DMS79 treated with DMSO at 0.1 percent for 48 hours (cell line): ENCODE measurements at regions not wholly inside any gene's neighbourhood (a gene's known extent, or its start where the extent isn't known, plus 50 kb on each side); places are given as distances from the start of the nearest gene placed in this dataset.
"Not testable (repeated sequence)": the region's sequence is repeated elsewhere in the genome, so short reads cannot be mapped to it uniquely, and the experiment has no call there.

Experiments
- DNase-seq: peaks from one replicate; lab custom pipeline; 2025; lab: John Stamatoyannopoulos, UW

DNA sequence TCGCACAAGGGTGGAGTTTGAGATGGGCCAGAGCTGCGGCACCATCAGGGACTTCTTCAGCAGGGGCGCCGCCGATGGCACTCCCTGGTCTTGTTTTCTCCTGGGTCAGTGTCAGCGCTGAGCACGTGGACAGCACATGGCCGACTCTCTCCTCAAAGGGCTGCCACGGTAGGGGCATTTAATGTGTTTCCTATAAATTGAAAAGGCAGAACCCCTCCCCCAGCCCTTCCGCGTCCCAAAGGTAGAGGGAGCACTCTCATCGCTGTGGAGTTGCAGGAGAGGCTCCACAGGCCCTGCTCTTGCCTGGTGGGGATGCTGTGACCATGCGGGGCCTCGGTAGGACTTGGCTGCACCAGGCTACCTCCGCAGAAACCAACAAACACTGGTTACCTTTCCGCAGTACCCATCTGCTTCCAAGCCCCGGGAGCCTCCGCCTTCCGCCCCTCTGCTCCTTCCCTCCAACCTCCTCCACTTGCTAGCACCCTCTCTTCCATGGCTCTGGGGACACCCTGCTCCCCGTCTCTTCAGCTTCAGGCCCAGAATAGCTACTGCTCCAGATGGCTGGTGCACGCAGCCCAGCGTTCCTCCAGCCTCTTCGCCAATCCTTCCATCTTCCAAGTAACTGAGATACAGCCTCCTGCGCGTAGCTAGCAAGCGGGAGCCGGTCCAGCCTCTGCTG, 166.3 kb upstream of the ADCY1 start:
- no peak for DNase-seq

DNA sequence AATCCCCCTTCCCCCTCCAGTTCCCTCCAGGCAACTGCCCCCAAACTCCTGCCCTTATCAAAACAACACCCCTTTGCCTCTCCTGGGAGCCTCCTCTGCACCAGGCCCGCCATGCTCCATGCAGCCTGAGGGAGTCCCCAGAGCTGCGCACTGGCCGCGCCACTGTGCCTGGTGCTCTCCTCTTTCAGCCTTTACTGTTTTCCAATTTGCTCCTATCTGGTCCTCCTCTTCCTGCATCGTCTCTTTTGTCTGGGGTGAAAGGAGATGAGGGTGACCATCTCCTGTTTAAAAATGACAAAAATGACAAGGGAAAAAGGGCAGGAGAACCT, 165.8 kb upstream of the ADCY1 start:
- DNase-seq, result no peak

DNA sequence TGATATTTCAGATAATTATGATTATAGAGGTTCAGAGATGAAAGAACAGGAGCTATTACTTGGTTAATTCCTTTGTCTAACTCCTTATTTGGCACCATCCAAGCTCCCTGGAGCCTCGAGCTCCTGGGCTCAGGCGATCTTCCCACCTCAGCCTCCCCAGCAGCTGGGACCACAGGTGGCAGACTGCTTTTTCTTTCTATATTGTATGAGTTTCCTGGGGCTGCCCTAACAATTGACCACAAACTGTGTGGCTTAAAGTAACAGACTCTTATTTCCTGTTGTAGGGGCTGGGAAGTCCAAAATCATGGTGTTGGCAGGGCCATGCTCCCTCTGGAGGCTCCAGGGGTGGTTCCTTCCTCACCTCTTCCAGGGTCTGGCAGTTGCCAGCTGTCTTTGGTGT, 163.3 kb upstream of the ADCY1 start:
- no peak for DNase-seq

DNA sequence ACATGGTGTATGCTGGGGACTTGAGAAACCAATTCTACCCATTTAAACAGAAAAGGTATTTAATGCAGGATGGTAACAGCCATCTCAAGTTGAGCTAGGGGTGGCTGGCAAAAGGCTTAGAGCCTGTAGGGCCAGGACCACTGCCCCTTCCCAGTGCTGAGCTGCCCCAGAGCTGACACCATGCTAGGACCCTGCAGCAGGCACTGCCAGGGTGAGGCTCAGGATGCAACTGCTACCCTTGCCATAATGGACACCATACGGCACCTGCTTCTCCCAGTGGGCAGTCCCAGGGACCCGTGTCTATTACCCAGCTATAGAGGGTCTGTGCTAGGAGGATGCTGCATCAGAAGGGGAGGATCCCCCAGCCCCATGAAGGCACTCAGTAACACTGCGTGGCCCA, 160.7 kb upstream of the ADCY1 start:
- DNase-seq, result no peak

DNA sequence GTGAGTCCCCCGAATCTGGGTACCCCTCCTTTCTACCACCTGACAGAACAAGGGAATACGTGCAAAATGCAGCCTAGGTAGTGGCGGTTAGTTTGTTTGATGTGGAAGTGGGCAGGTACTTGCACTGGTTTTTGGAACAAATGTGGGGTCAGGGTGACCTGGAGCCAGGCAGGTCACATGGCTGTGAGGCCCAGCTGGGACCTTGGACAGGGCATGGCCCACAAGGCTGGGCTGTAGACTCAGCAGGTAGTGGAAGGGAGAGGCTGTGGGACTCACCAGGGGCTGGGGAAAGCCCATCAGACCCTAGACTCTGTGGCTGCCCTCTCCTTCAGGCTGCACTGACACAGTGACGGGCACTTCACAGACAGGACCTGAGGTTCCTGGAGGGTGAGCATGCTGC, 159.9 kb upstream of the ADCY1 start:
- DNase-seq, result no peak

DNA sequence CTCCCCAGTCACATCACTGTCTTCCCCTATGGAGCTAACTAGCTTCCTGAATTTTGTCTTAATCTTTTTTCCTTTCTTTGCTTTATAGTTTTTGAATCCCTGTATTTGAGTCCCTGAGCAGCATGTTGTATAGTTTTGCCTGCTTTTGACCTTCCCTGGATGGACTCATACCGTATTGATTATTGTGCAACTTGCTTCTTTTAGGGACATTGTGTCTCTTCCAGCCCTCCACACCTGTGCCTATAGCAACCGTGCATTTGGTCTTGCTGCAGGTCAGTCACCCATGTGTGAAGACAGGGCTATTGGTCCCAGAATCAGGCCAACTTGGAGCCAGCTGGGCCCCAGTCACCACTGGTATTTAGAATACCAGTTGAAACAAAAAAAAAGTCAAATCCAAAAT, 158.9 kb upstream of the ADCY1 start:
- no peak for DNase-seq

DNA sequence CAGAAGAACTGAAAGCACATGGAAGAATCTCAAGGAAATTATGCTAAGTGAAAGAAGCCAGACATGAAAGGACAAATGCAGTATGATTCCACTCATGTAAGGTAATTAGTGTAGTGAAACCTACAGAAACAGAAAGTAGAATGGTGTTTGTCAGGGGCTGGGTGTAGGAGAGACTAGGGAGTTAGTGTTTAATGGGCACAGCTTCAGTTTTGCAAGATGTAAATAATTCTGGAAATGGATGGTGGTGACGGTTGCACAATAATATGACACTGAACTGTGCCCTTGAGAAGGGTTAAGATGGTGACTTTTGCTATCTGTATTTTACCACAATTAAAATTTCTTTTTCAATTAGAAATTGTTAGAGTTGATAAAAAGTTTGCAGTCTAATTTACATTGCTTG, 157.3 kb upstream of the ADCY1 start:
- no peak for DNase-seq

DNA sequence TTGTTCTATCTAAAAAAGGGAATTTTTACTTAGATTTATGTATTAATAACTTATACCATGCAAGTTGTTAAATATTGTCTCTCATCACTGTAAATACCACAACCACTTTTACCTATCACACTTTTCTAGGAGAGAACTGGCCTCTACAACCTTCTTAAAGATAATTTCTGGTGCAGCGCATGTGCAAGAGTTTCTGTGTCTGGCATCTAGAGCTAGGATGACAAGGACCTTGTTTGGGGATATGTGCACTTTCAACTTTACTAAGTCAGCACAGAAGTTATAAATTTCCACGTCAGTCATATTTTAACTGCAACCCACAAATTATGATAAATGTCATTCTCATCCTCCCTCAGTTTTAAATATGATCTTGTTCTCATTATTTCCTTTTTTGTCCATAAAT, 156.9 kb upstream of the ADCY1 start:
- DNase-seq, result no peak

DNA sequence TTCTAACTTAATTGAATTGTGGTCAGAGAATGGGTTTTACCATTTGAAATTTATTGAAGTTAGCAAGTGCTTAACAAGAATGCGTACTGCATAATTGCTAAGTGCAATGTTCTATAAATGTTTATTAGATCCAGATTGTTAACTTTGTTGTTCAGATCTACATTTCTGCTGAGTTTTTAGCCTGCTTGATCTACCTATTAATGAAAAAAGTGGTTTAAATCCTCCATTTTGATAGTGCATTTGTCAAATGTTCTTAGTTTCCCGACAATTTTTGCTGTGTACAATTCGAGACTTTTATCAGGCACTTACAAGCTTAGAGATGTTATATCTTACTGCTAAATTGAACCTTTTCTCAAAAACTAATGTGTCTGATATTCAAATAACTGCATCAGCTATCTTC, 156.4 kb upstream of the ADCY1 start:
- no peak for DNase-seq

DNA sequence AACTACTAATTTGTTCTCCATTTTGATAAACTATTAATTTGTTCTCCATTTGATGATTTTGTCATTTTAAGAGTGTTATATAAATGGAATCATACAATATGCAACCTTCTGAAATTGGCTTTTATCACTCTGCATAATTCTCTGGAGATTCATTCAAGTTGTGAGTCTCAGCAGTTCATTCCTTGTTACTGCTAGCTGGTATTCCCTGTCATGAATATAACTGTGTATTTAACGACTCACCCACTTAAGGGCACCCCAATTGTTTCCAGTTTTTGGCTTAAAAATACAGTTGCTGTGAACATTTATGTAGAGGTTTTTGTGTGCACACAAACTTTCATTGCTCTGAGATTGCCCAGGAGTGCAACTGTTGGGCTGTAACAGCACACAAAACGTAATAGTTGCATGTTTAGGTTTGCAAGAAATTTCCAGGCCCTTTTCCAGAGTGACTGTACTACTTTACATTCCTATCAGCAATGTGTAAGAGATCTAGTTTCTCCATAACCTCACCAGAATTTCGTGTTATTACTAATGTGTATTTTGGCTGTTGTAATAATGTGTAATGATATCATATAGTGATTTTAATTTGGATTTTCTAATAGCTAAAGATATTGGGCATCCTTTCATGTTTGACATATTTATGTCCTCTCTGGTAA, 153.2 kb upstream of the ADCY1 start:
- DNase-seq, result no peak

DNA sequence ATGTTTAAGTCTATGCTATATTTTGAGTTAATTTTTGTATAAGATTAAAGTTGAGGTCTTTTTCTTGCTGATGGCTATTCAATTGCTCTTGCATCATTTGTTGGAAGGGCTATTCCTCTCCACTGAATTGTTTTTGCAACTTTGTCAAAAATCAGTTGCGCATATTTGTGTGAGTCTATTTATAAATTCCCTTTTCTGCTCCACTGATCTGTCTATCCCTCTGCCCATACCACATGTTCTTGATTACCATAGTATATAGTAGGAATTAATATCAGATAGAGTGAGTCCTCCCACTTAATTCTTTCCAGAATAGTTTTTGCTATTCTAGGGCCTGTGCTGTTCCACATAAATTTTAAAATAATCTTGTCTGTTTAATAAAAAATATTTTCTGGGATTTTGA, 152.4 kb upstream of the ADCY1 start:
- DNase-seq, result no peak

DNA sequence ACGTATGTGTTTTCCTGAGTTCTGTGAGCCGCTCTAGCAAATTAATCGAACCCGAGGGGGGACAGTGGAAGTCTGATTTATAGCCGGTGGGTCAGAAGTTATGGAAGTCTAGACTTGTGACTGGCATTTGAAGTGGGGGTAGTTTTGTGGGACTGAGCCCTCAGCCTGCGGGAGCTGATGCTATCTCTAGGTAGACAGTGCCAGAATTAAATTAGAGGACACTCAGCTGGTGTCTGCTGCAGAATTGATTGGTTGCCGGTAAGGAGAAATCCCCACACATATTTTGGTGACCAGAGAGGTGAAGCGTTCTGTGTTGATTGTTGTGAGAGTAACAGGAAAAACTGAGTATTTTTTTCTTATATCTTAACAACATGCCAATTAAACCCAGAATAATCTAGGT, 143.8 kb upstream of the ADCY1 start:
- DNase-seq, result no peak

DNA sequence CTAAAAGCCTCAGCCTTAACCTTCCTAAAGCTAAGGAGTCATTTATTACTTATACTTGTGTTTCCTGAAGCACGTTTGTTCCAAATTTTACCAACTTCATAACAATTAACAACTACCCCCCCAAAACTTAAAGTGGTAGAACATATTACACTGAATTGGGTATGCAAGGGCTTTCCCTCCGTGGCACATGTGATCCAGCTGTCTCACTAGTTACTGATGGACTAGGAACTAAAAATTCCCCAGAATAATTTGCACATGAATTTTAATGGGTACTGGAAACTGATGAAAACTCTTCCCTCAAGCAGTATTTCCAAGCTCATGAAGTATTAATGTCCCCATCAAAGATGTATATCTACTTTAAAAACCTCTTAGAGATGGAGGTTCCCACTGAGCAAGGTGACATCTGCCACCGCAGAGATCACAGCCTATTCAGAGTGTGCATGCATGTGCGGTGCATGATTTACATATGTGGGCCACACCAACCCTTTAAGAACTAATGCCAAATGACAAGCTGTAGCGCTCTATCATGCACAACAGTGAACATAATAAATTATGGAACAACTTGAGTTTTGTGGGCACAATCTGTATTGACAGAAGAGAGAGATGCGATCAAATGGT, 139.9 kb upstream of the ADCY1 start:
- no peak for DNase-seq

DNA sequence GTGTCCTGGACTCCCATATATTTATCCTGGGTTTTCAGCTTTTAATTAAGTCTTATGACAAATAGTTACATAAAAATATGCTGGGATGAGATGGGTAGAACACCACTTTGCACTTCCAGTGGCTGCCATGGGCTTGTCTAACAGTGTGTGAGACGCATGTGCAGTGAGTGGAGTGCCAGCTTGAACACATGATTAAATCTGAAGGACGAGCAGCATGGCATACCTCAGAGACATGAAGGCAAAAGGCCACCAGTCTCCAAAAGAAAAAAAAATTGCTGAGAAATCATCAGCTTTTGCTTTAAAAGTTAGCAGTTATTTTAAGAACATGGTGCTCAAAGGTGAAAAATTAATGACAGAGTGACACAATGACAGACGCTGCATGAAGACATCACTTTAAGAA, 139.0 kb upstream of the ADCY1 start:
- DNase-seq, result no peak

DNA sequence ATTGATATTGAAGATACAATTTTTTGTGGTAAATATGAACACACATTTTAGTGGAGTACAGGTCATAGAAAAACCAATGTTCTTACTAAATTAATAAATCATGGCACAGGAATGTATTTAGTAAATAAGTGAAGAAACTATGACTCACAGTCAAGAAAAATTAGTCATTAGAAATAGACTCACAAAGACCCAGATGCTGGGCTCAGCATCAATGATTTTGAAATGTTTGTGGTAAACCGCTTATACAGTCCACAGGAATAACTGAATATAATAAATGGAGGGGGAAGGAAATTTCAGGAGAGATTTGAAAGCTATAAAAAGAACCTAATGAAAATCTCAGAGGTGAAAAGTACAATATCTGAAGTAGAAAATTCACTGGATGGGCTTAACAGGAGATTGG, 138.3 kb upstream of the ADCY1 start:
- DNase-seq, result no peak

DNA sequence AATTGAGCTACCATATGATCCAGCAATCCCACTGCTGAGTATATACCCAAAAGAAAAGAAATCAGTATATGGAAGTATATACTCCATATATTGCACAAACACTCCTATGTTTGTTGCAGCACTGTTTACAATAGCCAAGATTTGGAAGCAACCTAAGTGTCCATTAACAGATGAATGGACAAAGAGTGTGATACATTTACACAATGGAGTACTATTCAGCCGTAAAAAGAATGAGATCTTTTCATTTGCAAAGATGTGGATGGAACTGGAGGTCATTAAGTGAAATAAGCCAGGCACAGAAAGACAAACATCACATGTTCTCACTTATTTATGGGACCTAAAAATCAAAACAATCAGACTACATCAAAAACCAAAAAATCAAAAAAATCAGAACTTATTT, 133.4 kb upstream of the ADCY1 start:
- not testable (repeated sequence) for DNase-seq

DNA sequence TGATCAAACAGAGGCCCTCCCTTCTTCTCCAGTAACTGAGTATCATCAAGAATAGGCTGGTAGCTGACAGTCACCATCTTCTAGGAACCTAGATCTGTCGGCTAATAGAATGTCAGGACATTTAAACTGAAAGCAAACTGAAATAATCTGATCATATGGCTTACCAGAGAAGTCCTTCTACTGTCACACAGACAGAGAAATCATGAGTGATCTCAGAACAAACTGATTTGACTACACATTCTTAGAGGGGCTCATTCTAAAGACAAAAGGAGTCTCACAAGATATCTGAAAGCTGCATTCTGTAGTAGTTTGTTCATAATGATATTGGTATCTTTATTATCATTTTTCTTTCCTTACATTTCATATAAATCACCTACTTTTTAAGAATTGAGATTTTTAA, 130.9 kb upstream of the ADCY1 start:
- DNase-seq, result no peak

DNA sequence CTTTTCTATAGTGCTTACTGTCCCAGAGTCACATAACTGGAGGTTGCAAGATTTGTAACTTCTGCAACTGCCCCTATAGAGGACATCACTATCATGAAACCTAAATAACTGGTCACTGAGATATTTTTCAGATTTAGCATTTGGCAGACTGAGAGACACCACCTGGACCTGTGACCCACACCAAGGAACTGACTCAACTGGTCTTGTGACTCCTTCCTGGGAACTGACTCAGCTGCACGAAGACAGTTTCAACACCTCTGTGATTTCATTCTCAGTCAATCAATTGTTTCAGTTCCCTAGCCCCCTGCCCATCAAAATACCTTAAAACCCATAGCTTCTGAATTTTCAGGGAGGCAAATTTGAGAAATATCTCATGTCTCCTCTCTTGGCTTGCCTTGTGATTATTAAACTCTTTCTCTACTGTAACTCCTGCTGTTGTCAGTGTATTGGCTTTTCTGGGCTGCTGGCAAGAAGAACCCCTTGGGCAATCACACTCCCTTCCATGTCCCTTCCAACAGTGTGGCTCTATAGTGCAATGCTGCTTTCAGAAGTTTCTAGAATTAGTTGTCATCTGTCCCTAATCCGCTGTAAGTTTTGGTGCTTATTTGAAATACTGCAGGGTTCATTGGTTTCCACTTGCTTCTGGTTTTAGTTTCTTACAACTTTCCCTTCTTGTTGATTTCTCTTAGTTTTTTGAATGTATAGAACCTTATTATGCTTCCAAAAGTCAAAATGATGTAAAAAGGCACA, 127.8 kb upstream of the ADCY1 start:
- DNase-seq, result no peak

DNA sequence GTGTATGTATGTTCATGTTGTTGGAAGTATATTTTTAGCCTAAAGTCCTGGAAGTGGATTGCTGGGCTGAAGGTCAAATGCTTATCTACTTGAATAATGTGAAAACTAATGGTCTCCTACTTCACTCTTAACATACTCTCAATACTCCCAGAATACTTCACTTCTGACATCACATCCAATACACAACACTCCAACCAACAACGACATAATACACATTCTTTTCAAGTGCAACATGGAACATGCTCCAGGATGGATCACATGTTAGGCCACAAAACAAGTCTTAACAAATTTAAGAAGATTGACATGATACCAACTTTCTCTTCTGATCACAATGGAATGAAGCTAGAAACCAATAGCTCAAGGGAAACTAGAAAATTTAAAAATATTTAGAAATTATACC, 126.9 kb upstream of the ADCY1 start:
- no peak for DNase-seq

DNA sequence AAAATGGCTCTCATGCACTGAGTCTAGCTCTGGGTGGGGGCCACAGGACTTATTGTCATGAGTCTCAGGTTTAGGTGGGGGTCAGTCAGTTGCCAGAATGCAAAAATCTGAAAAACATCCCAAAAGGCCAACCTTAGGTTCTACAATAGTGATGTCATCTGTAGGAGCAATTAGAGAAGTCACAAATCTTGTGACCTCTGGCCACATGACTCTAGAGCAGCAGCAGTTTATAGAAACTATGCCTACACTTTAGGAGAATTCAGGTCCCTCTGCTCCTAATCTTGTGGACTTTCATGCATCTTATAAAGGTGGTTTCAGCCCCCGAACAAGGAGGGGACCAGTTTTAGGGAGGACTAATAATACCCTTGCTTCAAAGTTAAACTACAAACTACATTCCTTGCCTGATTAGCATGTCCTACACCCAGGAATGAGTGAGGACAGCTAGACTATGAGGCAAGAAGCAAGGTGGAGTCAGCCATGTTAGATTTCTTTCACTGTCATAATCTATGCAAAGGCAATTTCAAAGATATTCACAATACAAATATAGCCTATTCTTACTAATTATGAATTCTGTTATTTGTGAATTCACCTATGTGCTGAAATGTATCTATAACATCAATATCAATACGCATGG, 123.5 kb upstream of the ADCY1 start:
- no peak for DNase-seq

DNA sequence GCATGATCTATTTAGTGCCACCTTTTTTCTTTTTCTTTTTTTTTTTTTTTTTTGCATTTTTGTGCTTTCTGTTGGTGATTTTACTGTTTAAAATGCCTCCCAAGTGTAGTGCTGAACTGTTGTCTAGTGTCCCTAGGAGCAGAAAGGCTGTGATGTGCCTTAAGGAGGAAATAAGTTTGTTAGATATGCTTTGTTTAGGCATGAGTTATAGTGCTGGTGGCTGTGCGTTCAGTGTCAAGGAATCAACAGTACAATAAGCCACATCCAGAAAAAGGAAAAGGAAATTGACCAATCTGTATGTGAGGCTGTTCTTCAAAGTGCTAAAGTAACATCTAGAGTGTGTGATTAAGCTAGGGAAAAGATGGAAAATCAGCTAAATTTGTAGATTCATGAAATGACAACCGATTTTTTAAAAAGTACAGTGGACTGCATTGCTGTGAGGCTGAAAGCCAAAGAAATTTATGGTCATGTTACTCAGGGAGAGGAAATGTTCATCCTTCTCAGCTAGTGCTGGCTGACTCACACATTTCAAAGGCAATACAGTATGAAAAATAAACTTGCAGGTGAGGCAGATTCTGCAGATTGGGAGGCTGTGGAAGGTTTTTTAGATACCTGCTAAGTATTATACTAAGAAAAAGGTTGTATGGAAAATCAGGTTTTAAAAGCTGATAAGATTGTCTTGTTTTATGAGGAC, 122.7 kb upstream of the ADCY1 start:
- no peak for DNase-seq

DNA sequence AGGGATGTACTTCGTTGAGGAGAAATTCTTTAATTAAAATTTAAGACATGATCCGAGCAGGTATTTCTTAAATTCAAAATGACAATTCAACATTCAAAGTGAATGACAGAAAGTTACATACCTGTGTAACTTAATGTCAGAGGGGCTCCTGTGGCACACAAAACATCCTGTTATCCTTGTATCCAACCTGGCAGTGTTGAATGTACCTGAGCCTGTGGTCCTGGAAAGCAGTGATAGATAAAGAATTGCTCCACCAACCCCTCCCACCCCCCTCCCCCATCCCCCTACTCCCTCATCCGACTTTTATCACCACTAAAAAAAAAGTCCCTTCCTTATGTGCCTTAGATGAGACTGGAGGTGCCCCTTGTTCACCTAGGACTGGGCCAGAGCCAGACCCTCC, 119.4 kb upstream of the ADCY1 start:
- DNase-seq, result no peak
